GM23338 (cell line): ENCODE measurements at regions not wholly inside any gene's neighbourhood (a gene's known extent, or its start where the extent isn't known, plus 50 kb on each side); places are given as distances from the start of the nearest gene placed in this dataset.

Experiments used
- ATAC-seq: fragments of 200-7000 bp; cut with Tn5 transposase; 3 replicates; pipeline ENCODE4 v1.9.1; 2020
- DNase-seq: peaks from one replicate; pipeline ENCODE4 v3.0.0-alpha.2; 2015; ENCODE audit warnings: low spot score
- H2AFZ ChIP-seq: fragments of 200-600 bp; sonication (generic); 2 replicates; pipeline ENCODE4 v1.8.0; 2016; ENCODE audit warnings: antibody characterized with exemption, mild to moderate bottlenecking, moderate library complexity
- H3F3A ChIP-seq: fragments of 200-600 bp; sonication (generic); replicated peaks from 2 replicates; pipeline ENCODE4 v1.8.0; 2017; ENCODE audit warnings: antibody characterized with exemption, mixed run types, low read depth
- H3K27ac ChIP-seq: fragments of 200-600 bp; sonication (generic); 2 replicates; pipeline ENCODE4 v1.6.1; 2016; ENCODE audit warnings: low read depth
- H3K27me3 ChIP-seq: fragments of 200-600 bp; sonication (generic); 2 replicates; pipeline ENCODE4 v1.8.0; 2016; ENCODE audit warnings: mild to moderate bottlenecking, mixed run types, moderate library complexity; ENCODE audit not compliant: insufficient read depth
- H3K36me3 ChIP-seq: fragments of 200-600 bp; sonication (generic); 2 replicates; pipeline ENCODE4 v1.8.0; 2016; ENCODE audit warnings: mild to moderate bottlenecking; ENCODE audit not compliant: insufficient read depth
- H3K4me1 ChIP-seq: fragments of 200-600 bp; sonication (generic); 2 replicates; pipeline ENCODE4 v1.8.0; 2016; ENCODE audit warnings: mild to moderate bottlenecking, moderate library complexity; ENCODE audit not compliant: insufficient read depth
- H3K4me2 ChIP-seq: fragments of 200-600 bp; sonication (generic); 2 replicates; pipeline ENCODE4 v1.7.1; 2017; ENCODE audit warnings: mixed run types
- H3K4me3 ChIP-seq: fragments of 200-600 bp; sonication (generic); 2 replicates; pipeline ENCODE4 v1.6.1; 2016; ENCODE audit warnings: mixed run types
- H3K79me2 ChIP-seq: fragments of 200-600 bp; sonication (generic); replicated peaks from 2 replicates; pipeline ENCODE4 v1.8.0; 2017; ENCODE audit warnings: mild to moderate bottlenecking; ENCODE audit not compliant: insufficient read depth
- H3K9me2 ChIP-seq: fragments of 200-600 bp; sonication (generic); 2 replicates; pipeline ENCODE4 v1.8.0; 2017; ENCODE audit not compliant: insufficient read depth
- H4K20me1 ChIP-seq: fragments of 200-600 bp; sonication (generic); replicated peaks from 2 replicates; pipeline ENCODE4 v1.8.0; 2017; ENCODE audit warnings: mild to moderate bottlenecking; ENCODE audit not compliant: insufficient read depth
- H3K27ac Mint-ChIP-seq: 2 replicates; pipeline ENCODE4 v1.8.0; 2020; ENCODE audit warnings: inconsistent platforms, mild to moderate bottlenecking, moderate library complexity, mixed read lengths
- H3K27me3 Mint-ChIP-seq: 3 replicates; pipeline ENCODE4 v1.8.0; 2022; ENCODE audit warnings: low read depth, mild to moderate bottlenecking, moderate library complexity, mixed read lengths, inconsistent platforms; ENCODE audit not compliant: insufficient read depth, poor library complexity
- H3K36me3 Mint-ChIP-seq: 3 replicates; pipeline ENCODE4 v1.8.0; 2021; ENCODE audit warnings: low read depth, mild to moderate bottlenecking, inconsistent platforms, moderate library complexity, mixed read lengths
- H3K4me1 Mint-ChIP-seq: 3 replicates; pipeline ENCODE4 v1.8.0; 2020; ENCODE audit warnings: mild to moderate bottlenecking, inconsistent platforms, mixed read lengths
- H3K4me3 Mint-ChIP-seq: 3 replicates; pipeline ENCODE4 v1.8.0; 2021; ENCODE audit warnings: moderate library complexity, mild to moderate bottlenecking, inconsistent platforms, mixed read lengths
- H3K9me3 Mint-ChIP-seq: 3 replicates; pipeline ENCODE4 v1.8.0; 2020; ENCODE audit warnings: moderate library complexity, mild to moderate bottlenecking, inconsistent platforms, mixed read lengths
- CREB1 ChIP-seq: fragments of 250-450 bp; sonication (Bioruptor Pico); IDR thresholded peaks from 2 replicates; pipeline ENCODE4 v1.5.0; 2020; ENCODE audit warnings: low read depth, mild to moderate bottlenecking, moderate library complexity
- CTCF ChIP-seq, 2 experiments: fragments of 200-600 bp in 1 of 2; sonication (generic) in 1 of 2; conservative IDR thresholded peaks; 2 replicates each; pipeline versions ENCODE4 v1.5.1 to v1.6.1; 2016 to 2017; ENCODE audit warnings: antibody characterized with exemption in 2 of 2, low read depth in 2 of 2, mild to moderate bottlenecking in 2 of 2, moderate library complexity in 1 of 2
- EZH2 ChIP-seq: fragments of 200-600 bp; sonication (generic); IDR thresholded peaks from one replicate; pipeline ENCODE4 v1.8.0; 2017; ENCODE audit warnings: antibody characterized with exemption, mild to moderate bottlenecking, low read depth; ENCODE audit not compliant: unreplicated experiment
- NANOG ChIP-seq: IDR thresholded peaks from 2 replicates; pipeline ENCODE4 v1.6.1; 2016; ENCODE audit warnings: antibody characterized with exemption, borderline replicate concordance
- POLR2AphosphoS5 ChIP-seq: IDR thresholded peaks from 2 replicates; pipeline ENCODE4 v1.6.1; 2016; ENCODE audit warnings: antibody characterized with exemption, low read depth
- REST ChIP-seq: IDR thresholded peaks from one replicate; pipeline ENCODE4 v1.6.1; 2018; ENCODE audit warnings: antibody characterized with exemption; ENCODE audit not compliant: unreplicated experiment
- ZNF331 ChIP-seq: fragments of 250-450 bp; sonication (Bioruptor Pico); IDR thresholded peaks from 2 replicates; pipeline ENCODE4 v1.5.0; 2020; ENCODE audit warnings: low read depth, mild to moderate bottlenecking, moderate library complexity
- ZNF462 ChIP-seq: fragments of 250-450 bp; sonication (Bioruptor Pico); IDR thresholded peaks from 2 replicates; pipeline ENCODE4 v1.5.0; 2020; ENCODE audit warnings: mild to moderate bottlenecking, moderate library complexity

- no peak overlapping the region for H3K27ac Mint-ChIP-seq
- TF ChIP-seq POLR2AphosphoS5: no peak
- TF ChIP-seq NANOG: no peak
- no peak for TF ChIP-seq EZH2
- TF ChIP-seq REST: no peak
- no peak for TF ChIP-seq CREB1 (CRISPR knock-in tag)
- no peak for TF ChIP-seq ZNF331 (CRISPR knock-in tag)
- TF ChIP-seq CTCF (conservative IDR thresholded peaks at IDR 0.05; ENCODE audit: low read depth in 2 of 2): no peak
- no peak for TF ChIP-seq ZNF462 (CRISPR knock-in tag)
- Histone ChIP-seq H3K27me3 (no peaks in the 10 kb centered on the region), H3K9me2 (no peaks in the 10 kb centered on the region), H3K27ac (no peak overlapping the region), H3K4me1 (no peaks in the 10 kb centered on the region), H3K79me2 (no peaks in the 10 kb centered on the region), H2AFZ (no peak overlapping the region), H3K36me3 (0 out of 2 replicates have a peak, but pooled peaks cover 4% of the 10 kb centered on the region), H3K4me2 (no peak overlapping the region), H4K20me1 (no peaks in the 10 kb centered on the region), H3F3A (no peaks in the 10 kb centered on the region), H3K4me3 (no peak overlapping the region)
- no peaks in the 10 kb centered on the region for H3K27me3 Mint-ChIP-seq
- peaks cover 38% of the 10 kb centered on the region for H3K36me3 Mint-ChIP-seq
- peaks cover 46% of the 10 kb centered on the region for H3K9me3 Mint-ChIP-seq
- H3K4me1 Mint-ChIP-seq: peaks cover 5% of the 10 kb centered on the region
- H3K4me3 Mint-ChIP-seq: no peak overlapping the region
- DNase-seq (no peak), ATAC-seq (no peak)
Measured at GRCh38 chr4:138579146-138579545, 337.0 kb upstream of the SLC7A11 start.
